ENCODE measurements at regions not wholly inside any gene's neighbourhood (a gene's known extent, or its start where the extent isn't known, plus 50 kb on each side); places are given as distances from the start of the nearest gene placed in this dataset.
A peak's percentile ranks its signal among the peaks of the same experiment; 100 is the strongest.

GRCh38 chr7:54880326-54880989, 121.4 kb upstream of the SEC61G start:
- H3K36me3 ChIP-seq (ENCODE audit: control insufficient read depth in 2 of 2, extremely low read depth in 1 of 2, insufficient read depth in 2 of 2, low read length in 2 of 2), result no peaks in the 10 kb centered on the region
- no peak overlapping the region for H3K4me3 ChIP-seq (ENCODE audit: control insufficient read depth in 2 of 3, extremely low read depth in 1 of 3, insufficient read depth in 2 of 3, low read depth in 1 of 3, low read length in 3 of 3)
- H3K9me3 ChIP-seq (ENCODE audit: control insufficient read depth, low read depth, low read length), result no peaks in the 10 kb centered on the region
- no peak overlapping the region for H3K27ac ChIP-seq (ENCODE audit: control insufficient read depth, insufficient read depth, low read length)
- no peaks in the 10 kb centered on the region for H4K20me1 ChIP-seq (ENCODE audit: control insufficient read depth, extremely low read depth, insufficient read depth, low read length)
- no peaks in the 10 kb centered on the region for H3K27me3 ChIP-seq (ENCODE audit: control insufficient read depth, extremely low read depth, insufficient read depth, low read length)
- H3K4me2 ChIP-seq (ENCODE audit: control insufficient read depth, extremely low read depth, insufficient read depth, low read depth, low read length), result no peak overlapping the region
- no peaks in the 10 kb centered on the region for H3K9me1 ChIP-seq (ENCODE audit: control insufficient read depth, extremely low read depth, insufficient read depth, low read length)
- no peak for TF ChIP-seq EZH2 (IDR thresholded peaks at IDR 0.05; ENCODE audit: low read length)
- no peak for TF ChIP-seq CTCF (optimal IDR thresholded peaks at IDR 0.05 in 1 of 3, IDR thresholded peaks at IDR 0.05 in 1 of 3, conservative IDR thresholded peaks at IDR 0.05 in 1 of 3; ENCODE audit: extremely low read depth in 1 of 3, insufficient read depth in 2 of 3, low read length in 3 of 3)
- dilution Hi-C loops (cut with MboI; ENCODE audit: extremely low pct_ligation_motif_present, low sequenced_read_pairs), result no loop called here
- H3K4me1 ChIP-seq (ENCODE audit: control insufficient read depth, extremely low read depth, insufficient read depth, low read length), result peaks cover 10% of the 10 kb centered on the region
- H2AFZ ChIP-seq (ENCODE audit: control insufficient read depth, low read length), result no peak overlapping the region
- H3K79me2 ChIP-seq (ENCODE audit: control insufficient read depth, insufficient read depth, low read length), result no peaks in the 10 kb centered on the region
- FAIRE-seq (no peak), DNase-seq (ENCODE audit: low read depth, low spot score) (no peak)
- H3K9ac ChIP-seq (ENCODE audit: control insufficient read depth, extremely low read depth, insufficient read depth, low read length), result no peak overlapping the region

- no peaks in the 10 kb centered on the region for H3K36me3 ChIP-seq (ENCODE audit: control insufficient read depth in 2 of 2, extremely low read depth in 1 of 2, insufficient read depth in 2 of 2, low read length in 2 of 2)
- H2AFZ ChIP-seq (ENCODE audit: control insufficient read depth, low read length), result no peak overlapping the region
- no peaks in the 10 kb centered on the region for H3K9me3 ChIP-seq (ENCODE audit: control insufficient read depth, low read depth, low read length)
- no peaks in the 10 kb centered on the region for H3K27me3 ChIP-seq (ENCODE audit: control insufficient read depth, extremely low read depth, insufficient read depth, low read length)
- FAIRE-seq (peak; percentile 5), DNase-seq (ENCODE audit: low read depth, low spot score) (no peak)
- H3K4me3 ChIP-seq (ENCODE audit: control insufficient read depth in 2 of 3, extremely low read depth in 1 of 3, insufficient read depth in 2 of 3, low read depth in 1 of 3, low read length in 3 of 3), result no peak overlapping the region
- H3K79me2 ChIP-seq (ENCODE audit: control insufficient read depth, insufficient read depth, low read length), result no peaks in the 10 kb centered on the region
- no peaks in the 10 kb centered on the region for H4K20me1 ChIP-seq (ENCODE audit: control insufficient read depth, extremely low read depth, insufficient read depth, low read length)
- H3K27ac ChIP-seq (ENCODE audit: control insufficient read depth, insufficient read depth, low read length), result no peak overlapping the region
- no peak for TF ChIP-seq EZH2 (IDR thresholded peaks at IDR 0.05; ENCODE audit: low read length)
- TF ChIP-seq CTCF (optimal IDR thresholded peaks at IDR 0.05 in 1 of 3, IDR thresholded peaks at IDR 0.05 in 1 of 3, conservative IDR thresholded peaks at IDR 0.05 in 1 of 3; ENCODE audit: extremely low read depth in 1 of 3, insufficient read depth in 2 of 3, low read length in 3 of 3), result no peak
- peaks cover 10% of the 10 kb centered on the region for H3K4me1 ChIP-seq (ENCODE audit: control insufficient read depth, extremely low read depth, insufficient read depth, low read length)
- H3K4me2 ChIP-seq (ENCODE audit: control insufficient read depth, extremely low read depth, insufficient read depth, low read depth, low read length), result no peak overlapping the region
- H3K9me1 ChIP-seq (ENCODE audit: control insufficient read depth, extremely low read depth, insufficient read depth, low read length), result no peaks in the 10 kb centered on the region
- no peak overlapping the region for H3K9ac ChIP-seq (ENCODE audit: control insufficient read depth, extremely low read depth, insufficient read depth, low read length)
- dilution Hi-C loops (cut with MboI; ENCODE audit: extremely low pct_ligation_motif_present, low sequenced_read_pairs), result no loop called here
Measured at GRCh38 chr7:54881816-54882520, 123.0 kb upstream of the SEC61G start.
